GM18867 (cell line): ENCODE measurements at regions not wholly inside any gene's neighbourhood (a gene's known extent, or its start where the extent isn't known, plus 50 kb on each side); places are given as distances from the start of the nearest gene placed in this dataset.
"Not testable (repeated sequence)": the region's sequence is repeated elsewhere in the genome, so short reads cannot be mapped to it uniquely, and the experiment has no call there.

Source experiments
- ATAC-seq: cut with Tn5 transposase; IDR thresholded peaks from one replicate; pipeline ENCODE4 v1.9.1; 2021; ENCODE audit warnings: mild to moderate bottlenecking, moderate library complexity; ENCODE audit not compliant: unreplicated experiment

- ATAC-seq, result no peak
Measured at GRCh38 chr4:148692242-148692641, 250.0 kb upstream of the NR3C2 start.

- no peak for ATAC-seq
Measured at GRCh38 chr4:148686449-148686848, 244.2 kb upstream of the NR3C2 start.

GRCh38 chr4:148684638-148685037, 242.4 kb upstream of the NR3C2 start:
- ATAC-seq, result no peak

- no peak for ATAC-seq
Measured at GRCh38 chr4:148680884-148681283, 238.7 kb upstream of the NR3C2 start.

GRCh38 chr4:148676344-148676743, 234.1 kb upstream of the NR3C2 start:
- ATAC-seq, result no peak

GRCh38 chr4:148674876-148675275, 232.7 kb upstream of the NR3C2 start:
- ATAC-seq, result no peak

GRCh38 chr4:148664636-148665035, 222.4 kb upstream of the NR3C2 start:
- no peak for ATAC-seq

GRCh38 chr4:148654131-148654530, 211.9 kb upstream of the NR3C2 start:
- no peak for ATAC-seq

GRCh38 chr4:148653681-148654080, 211.5 kb upstream of the NR3C2 start:
- ATAC-seq, result no peak

GRCh38 chr4:148651991-148652390, 209.8 kb upstream of the NR3C2 start:
- no peak for ATAC-seq

- ATAC-seq, result no peak
Measured at GRCh38 chr4:148649652-148650331, 207.6 kb upstream of the NR3C2 start.

- ATAC-seq, result no peak
Measured at GRCh38 chr4:148643851-148644250, 201.6 kb upstream of the NR3C2 start.

- ATAC-seq, result no peak
Measured at GRCh38 chr4:148642907-148643306, 200.7 kb upstream of the NR3C2 start.

- ATAC-seq, result not testable (repeated sequence)
Measured at GRCh38 chr4:148638079-148638478, 195.9 kb upstream of the NR3C2 start.

GRCh38 chr4:148637453-148637852, 195.2 kb upstream of the NR3C2 start:
- ATAC-seq, result not testable (repeated sequence)

GRCh38 chr4:148634476-148634875, 192.3 kb upstream of the NR3C2 start:
- ATAC-seq, result no peak

GRCh38 chr4:148633720-148634119, 191.5 kb upstream of the NR3C2 start:
- no peak for ATAC-seq

GRCh38 chr4:148632476-148632875, 190.3 kb upstream of the NR3C2 start:
- no peak for ATAC-seq

- no peak for ATAC-seq
Measured at GRCh38 chr4:148630051-148630450, 187.8 kb upstream of the NR3C2 start.

- ATAC-seq, result no peak
Measured at GRCh38 chr4:148618856-148619255, 176.6 kb upstream of the NR3C2 start.

- ATAC-seq, result no peak
Measured at GRCh38 chr4:148608968-148609367, 166.8 kb upstream of the NR3C2 start.

- ATAC-seq, result not testable (repeated sequence)
Measured at GRCh38 chr4:148598418-148599207, 156.4 kb upstream of the NR3C2 start.
